IMR-90 (cell line): ENCODE measurements at regions not wholly inside any gene's neighbourhood (a gene's known extent, or its start where the extent isn't known, plus 50 kb on each side); places are given as distances from the start of the nearest gene placed in this dataset.

Experiments used
- ATAC-seq: fragments of 200-7000 bp; cut with Tn5 transposase; 2 replicates; pipeline ENCODE4 v1.9.1; 2020; ENCODE audit warnings: low read depth, mild to moderate bottlenecking, moderate library complexity
- BruUV-seq: library from RNA; stranded (reverse); fragments of 400-500 nt; replicated peaks from 2 replicates; lab custom pipeline; 2021; lab: Mats Ljungman, UMichigan
- CTCF ChIA-PET: fragments of 300-600 bp; formaldehyde crosslinking; extraction: SDS; loops from one replicate; lab custom pipeline; 2021; ENCODE audit warnings: antibody characterized with exemption; lab: Yijun Ruan, JAX
- POLR2A ChIA-PET: fragments of 300-600 bp; sonication (Branson Sonifier 250); formaldehyde crosslinking; loops from one replicate; lab custom pipeline; 2022; ENCODE audit warnings: antibody characterized with exemption; ENCODE audit not compliant: unreplicated experiment; lab: Charles Lee
- DNase-seq: peaks from one replicate; pipeline ENCODE4 v3.0.0; 2013
- H2AFZ ChIP-seq: replicated peaks from 2 replicates; pipeline ENCODE3; 2013; ENCODE audit warnings: low read length, mild to moderate bottlenecking; ENCODE audit not compliant: poor library complexity
- H2AK5ac ChIP-seq: 2 replicates; pipeline ENCODE4 v1.6.1; 2013; ENCODE audit warnings: low read depth, low read length, inconsistent platforms
- H2AK9ac ChIP-seq: replicated peaks from 2 replicates; pipeline ENCODE3; 2013; ENCODE audit warnings: mild to moderate bottlenecking, low read depth, low read length, moderate library complexity; ENCODE audit not compliant: poor library complexity
- H2BK120ac ChIP-seq: 2 replicates; pipeline ENCODE4 v1.6.1; 2013; ENCODE audit warnings: low read depth, low read length, inconsistent platforms
- H2BK15ac ChIP-seq: 3 replicates; pipeline ENCODE4 v1.6.1; 2013; ENCODE audit warnings: low read depth, low read length, inconsistent platforms
- H2BK20ac ChIP-seq: 2 replicates; pipeline ENCODE4 v1.6.1; 2013; ENCODE audit warnings: low read depth, mild to moderate bottlenecking, inconsistent platforms, low read length, moderate library complexity
- H2BK5ac ChIP-seq: 2 replicates; pipeline ENCODE4 v1.6.1; 2013; ENCODE audit warnings: mild to moderate bottlenecking, low read depth, low read length, inconsistent platforms; ENCODE audit not compliant: poor library complexity, severe bottlenecking
- H3K14ac ChIP-seq: replicated peaks from 2 replicates; pipeline ENCODE4 v1.6.1; 2013; ENCODE audit warnings: low read depth, low read length, inconsistent platforms
- H3K18ac ChIP-seq: 2 replicates; pipeline ENCODE4 v1.6.1; 2013; ENCODE audit warnings: low read depth, low read length, control low read depth
- H3K23ac ChIP-seq: 2 replicates; pipeline ENCODE4 v1.6.1; 2013; ENCODE audit warnings: low read depth, low read length, inconsistent platforms
- H3K27ac ChIP-seq: 2 replicates; pipeline ENCODE4 v1.5.1; 2013; ENCODE audit warnings: mild to moderate bottlenecking, control low read depth, low read length; ENCODE audit not compliant: insufficient read depth
- H3K27me3 ChIP-seq: 2 replicates; pipeline ENCODE4 v1.6.1; 2013; ENCODE audit warnings: low read length; ENCODE audit not compliant: control insufficient read depth, insufficient read depth
- H3K36me3 ChIP-seq: 2 replicates; pipeline ENCODE4 v1.6.1; 2013; ENCODE audit warnings: low read length, mixed read lengths; ENCODE audit not compliant: control insufficient read depth, insufficient read depth
- H3K4ac ChIP-seq: 2 replicates; pipeline ENCODE4 v1.6.1; 2013; ENCODE audit warnings: low read depth, low read length, inconsistent platforms
- H3K4me1 ChIP-seq: 2 replicates; pipeline ENCODE4 v1.6.1; 2013; ENCODE audit warnings: low read length, mixed read lengths; ENCODE audit not compliant: control insufficient read depth, insufficient read depth
- H3K4me2 ChIP-seq: 2 replicates; pipeline ENCODE4 v1.6.1; 2013; ENCODE audit warnings: low read depth, mild to moderate bottlenecking, control low read depth, low read length, moderate library complexity
- H3K4me3 ChIP-seq: 2 replicates; pipeline ENCODE4 v1.5.1; 2013; ENCODE audit warnings: low read depth, mild to moderate bottlenecking, control low read depth, low read length, moderate library complexity; ENCODE audit not compliant: insufficient read depth
- H3K56ac ChIP-seq: 2 replicates; pipeline ENCODE4 v1.6.1; 2013; ENCODE audit warnings: low read length, inconsistent platforms; ENCODE audit not compliant: insufficient read depth; ENCODE audit errors: extremely low read depth
- H3K79me1 ChIP-seq, 2 experiments: 2 replicates each; pipeline ENCODE4 v1.6.1; 2013; ENCODE audit warnings: low read length in 2 of 2, inconsistent platforms in 1 of 2, low read depth in 1 of 2
- H3K9ac ChIP-seq: 2 replicates; pipeline ENCODE4 v1.6.1; 2013; ENCODE audit warnings: low read depth, low read length, control low read depth
- H3K9me1 ChIP-seq: 2 replicates; pipeline ENCODE4 v1.6.1; 2013; ENCODE audit warnings: low read length, inconsistent platforms; ENCODE audit not compliant: insufficient read depth
- H3K9me3 ChIP-seq: 2 replicates; pipeline ENCODE4 v1.6.1; 2013; ENCODE audit warnings: low read length; ENCODE audit not compliant: control insufficient read depth, insufficient read depth
- H4K20me1 ChIP-seq: 2 replicates; pipeline ENCODE4 v1.6.1; 2013; ENCODE audit warnings: low read length, inconsistent platforms; ENCODE audit not compliant: insufficient read depth
- H4K5ac ChIP-seq: 2 replicates; pipeline ENCODE4 v1.6.1; 2013; ENCODE audit warnings: mild to moderate bottlenecking, low read depth, low read length, control low read depth
- H4K8ac ChIP-seq, 2 experiments: 2 replicates each; pipeline ENCODE4 v1.6.1; 2013; ENCODE audit warnings: low read depth in 2 of 2, low read length in 2 of 2, control low read depth in 1 of 2, inconsistent platforms in 1 of 2
- H4K91ac ChIP-seq: 2 replicates; pipeline ENCODE4 v1.6.1; 2013; ENCODE audit warnings: low read depth, low read length, inconsistent platforms; ENCODE audit not compliant: insufficient read depth
- BHLHE40 ChIP-seq: fragments of 150-350 bp; IDR thresholded peaks from 2 replicates; pipeline ENCODE4 v1.6.1; 2016; ENCODE audit warnings: mild to moderate bottlenecking, low read depth, low read length
- CEBPB ChIP-seq: IDR thresholded peaks from 2 replicates; pipeline ENCODE4 v1.6.1; 2012; ENCODE audit warnings: low read depth, low read length, improper control_type of control experiment
- CHD1 ChIP-seq: IDR thresholded peaks from 2 replicates; pipeline ENCODE4 v1.6.1; 2012; ENCODE audit warnings: low read depth, low read length, improper control_type of control experiment
- CTCF ChIP-seq: conservative IDR thresholded peaks from 2 replicates; pipeline ENCODE4 v1.5.1; 2012; ENCODE audit warnings: mild to moderate bottlenecking, low read depth, low read length, improper control_type of control experiment
- ELK1 ChIP-seq: fragments of 150-350 bp; IDR thresholded peaks from 2 replicates; pipeline ENCODE4 v1.6.1; 2016; ENCODE audit warnings: low read depth, mild to moderate bottlenecking, low read length, moderate library complexity, borderline replicate concordance
- FOS ChIP-seq: fragments of 150-350 bp; IDR thresholded peaks from 2 replicates; pipeline ENCODE4 v1.6.1; 2016; ENCODE audit warnings: low read depth, low read length
- MAFK ChIP-seq: IDR thresholded peaks from 2 replicates; pipeline ENCODE4 v1.6.1; 2012; ENCODE audit warnings: low read depth, low read length, improper control_type of control experiment
- MAZ ChIP-seq: IDR thresholded peaks from 2 replicates; pipeline ENCODE4 v1.6.1; 2012; ENCODE audit warnings: low read depth, mild to moderate bottlenecking, low read length, improper control_type of control experiment, moderate library complexity, borderline replicate concordance
- MXI1 ChIP-seq: IDR thresholded peaks from 2 replicates; pipeline ENCODE4 v1.6.1; 2012; ENCODE audit warnings: low read depth, mild to moderate bottlenecking, low read length, moderate library complexity, borderline replicate concordance
- NFE2L2 ChIP-seq: fragments of 150-350 bp; IDR thresholded peaks from 2 replicates; pipeline ENCODE4 v1.6.1; 2016; ENCODE audit warnings: low read depth, mild to moderate bottlenecking, low read length
- POLR2A ChIP-seq: IDR thresholded peaks from 2 replicates; pipeline ENCODE4 v1.6.1; 2012; ENCODE audit warnings: mild to moderate bottlenecking, low read depth, low read length
- RAD21 ChIP-seq: IDR thresholded peaks from 2 replicates; pipeline ENCODE4 v1.6.1; 2012; ENCODE audit warnings: low read length, improper control_type of control experiment
- RCOR1 ChIP-seq: IDR thresholded peaks from 2 replicates; pipeline ENCODE4 v1.6.1; 2012; ENCODE audit warnings: mild to moderate bottlenecking, low read length, improper control_type of control experiment; ENCODE audit not compliant: insufficient replicate concordance
- RFX5 ChIP-seq: IDR thresholded peaks from 2 replicates; pipeline ENCODE4 v1.8.0; 2012; ENCODE audit warnings: low read depth, mild to moderate bottlenecking, low read length, moderate library complexity
- SMC3 ChIP-seq: fragments of 150-350 bp; IDR thresholded peaks from 2 replicates; pipeline ENCODE4 v1.6.1; 2016; ENCODE audit warnings: low read depth, mild to moderate bottlenecking, antibody characterized with exemption, low read length, moderate library complexity
- USF2 ChIP-seq: fragments of 150-350 bp; IDR thresholded peaks from 2 replicates; pipeline ENCODE4 v1.6.1; 2017; ENCODE audit warnings: mild to moderate bottlenecking, antibody characterized with exemption, low read length, low read depth
- WGBS, 2 experiments: methylation state at CpG; one replicate each; pipeline versions ENCODE4 v1.1.5 to v1.1.7; 2013; ENCODE audit warnings: missing lambda C conversion rate in 2 of 2; ENCODE audit not compliant: insufficient read length in 1 of 2; ENCODE audit errors: extremely low coverage in 2 of 2; 5-methylcytosine and 5-hydroxymethylcytosine counted together
- dilution Hi-C: fragments of 300-500 bp; cut with HindIII; formaldehyde crosslinking; loops from one replicate; pipeline ENCODE4 v1.14.3; 2018; ENCODE audit warnings: low sequenced_read_pairs; ENCODE audit not compliant: unreplicated experiment
- in situ Hi-C: fragments of 300-500 bp; cut with MboI; formaldehyde crosslinking; loops from 3 replicates; pipeline ENCODE4 v1.14.3; 2019; ENCODE audit warnings: low sequenced_read_pairs, inconsistent platforms, mixed read lengths
- intact Hi-C: fragments of 100-400 bp; cut with micrococcal nuclease; formaldehyde crosslinking; loops from 2 replicates; pipeline ENCODE4 v1.10.0; 2022

GRCh38 chr13:107512551-107512950, 702.8 kb downstream of the LIG4 start:
- H3K18ac ChIP-seq = no peak overlapping the region
- no peak overlapping the region for H2BK15ac ChIP-seq
- no peak overlapping the region for H3K4ac ChIP-seq
- no peak overlapping the region for H4K91ac ChIP-seq
- H2BK20ac ChIP-seq = no peak overlapping the region
- no peak overlapping the region for H3K27ac ChIP-seq
- BruUV-seq = no TSS peak
- dilution Hi-C loops (no loop called here), in situ Hi-C loops (no loop called here), intact Hi-C loops (no loop called here)
- CTCF ChIA-PET = no interaction called here
- 94% methylated on average over 2 of the region's 6 CpGs; no CpG with 5 or more reads in 1 of the 2 experiments for WGBS, 2 experiments
- no peak overlapping the region for H2BK5ac ChIP-seq
- no peaks in the 10 kb centered on the region for H3K9me3 ChIP-seq
- no peak overlapping the region for H3K14ac ChIP-seq
- no peaks in the 10 kb centered on the region; the same call in 1 of the 2 replicates for H3K36me3 ChIP-seq
- DNase-seq = no peak
- no peak overlapping the region for H4K5ac ChIP-seq
- peaks cover 2% of the 10 kb centered on the region; the same call in 1 of the 2 replicates for H3K4me1 ChIP-seq
- H3K9ac ChIP-seq = no peak overlapping the region
- H3K56ac ChIP-seq = no peak overlapping the region
- no peak overlapping the region for H3K4me2 ChIP-seq
- H3K9me1 ChIP-seq = peaks cover 2% of the 10 kb centered on the region; the same call in 1 of the 2 replicates
- TF ChIP-seq NFE2L2 = no peak
- TF ChIP-seq RFX5 = no peak
- TF ChIP-seq ELK1 = no peak
- no peak for TF ChIP-seq RAD21
- TF ChIP-seq CTCF = no peak
- no peak for TF ChIP-seq CEBPB
- no peak for TF ChIP-seq MAFK
- no peak for TF ChIP-seq MXI1
- TF ChIP-seq POLR2A = no peak
- no peak for TF ChIP-seq USF2
- no peak for TF ChIP-seq RCOR1
- no peak for TF ChIP-seq MAZ
- TF ChIP-seq FOS = no peak
- TF ChIP-seq CHD1 = no peak
- TF ChIP-seq BHLHE40 = no peak
- TF ChIP-seq SMC3 = no peak
- H2BK120ac ChIP-seq = no peak overlapping the region
- peaks cover 3% of the 10 kb centered on the region; the same call in 1 of the 2 replicates for H4K20me1 ChIP-seq
- H3K23ac ChIP-seq = no peak overlapping the region
- no peak for ATAC-seq
- no peaks in the 10 kb centered on the region for H3K27me3 ChIP-seq
- H3K4me3 ChIP-seq = no peak overlapping the region
- H2AK9ac ChIP-seq = no peak overlapping the region
- H2AFZ ChIP-seq = no peak overlapping the region
- peaks cover 12 to 37% of the 10 kb centered on the region in 2 experiments for H3K79me1 ChIP-seq
- H4K8ac ChIP-seq = no peak overlapping the region
- POLR2A ChIA-PET = no interaction called here
- no peak overlapping the region for H2AK5ac ChIP-seq
